ENCODE measurements at regions not wholly inside any gene's neighbourhood (a gene's known extent, or its start where the extent isn't known, plus 50 kb on each side); places are given as distances from the start of the nearest gene placed in this dataset.

- Histone ChIP-seq H3K9me3 (ENCODE audit: control insufficient read depth, insufficient read depth, low read depth, low read length) (no peaks in the 10 kb centered on the region; the same call in 1 of the 2 replicates), H3K4me3 (ENCODE audit: low read depth, low read length) (no peak overlapping the region), H3K27ac (ENCODE audit: extremely low read depth, low read depth, low read length) (no peak overlapping the region), H3K4me1 (ENCODE audit: control insufficient read depth, insufficient read depth, low read length) (no peaks in the 10 kb centered on the region), H3K36me3 (ENCODE audit: control insufficient read depth in 2 of 2, insufficient read depth in 1 of 2, low read length in 2 of 2) (no peaks in the 10 kb centered on the region)
- POLR2A ChIA-PET: no interaction called here
- CTCF ChIA-PET: no interaction called here
- TF ChIP-seq ZNF302 (tag by site-specific recombination; IDR thresholded peaks at IDR 0.05; ENCODE audit: low read depth) (no peak), ZEB2 (tag by site-specific recombination; IDR thresholded peaks at IDR 0.05) (no peak), HOXC10 (CRISPR knock-in tag; IDR thresholded peaks at IDR 0.05) (no peak), ZNF580 (tag by site-specific recombination; IDR thresholded peaks at IDR 0.05) (no peak), ZNF169 (tag by site-specific recombination; IDR thresholded peaks at IDR 0.05) (no peak), ZFP41 (tag by site-specific recombination; IDR thresholded peaks at IDR 0.05; ENCODE audit: borderline replicate concordance) (no peak), ZNF394 (tag by site-specific recombination; IDR thresholded peaks at IDR 0.05; ENCODE audit: borderline replicate concordance) (no peak), KLF17 (tag by site-specific recombination; IDR thresholded peaks at IDR 0.05) (no peak), EGR2 (tag by site-specific recombination; IDR thresholded peaks at IDR 0.05; ENCODE audit: low read depth) (no peak), ZNF624 (tag by site-specific recombination; IDR thresholded peaks at IDR 0.05) (no peak), ZNF530 (tag by site-specific recombination; IDR thresholded peaks at IDR 0.05; ENCODE audit: low read depth) (no peak), ZNF664 (tag by site-specific recombination; IDR thresholded peaks at IDR 0.05) (no peak), ZNF560 (tag by site-specific recombination; IDR thresholded peaks at IDR 0.05; ENCODE audit: borderline replicate concordance) (no peak), ZNF133 (tag by site-specific recombination; IDR thresholded peaks at IDR 0.05) (no peak), ZNF19 (tag by site-specific recombination; IDR thresholded peaks at IDR 0.05; ENCODE audit: low read depth) (no peak), SALL2 (tag by site-specific recombination; IDR thresholded peaks at IDR 0.05; ENCODE audit: borderline replicate concordance) (no peak), REST (tag by site-specific recombination; IDR thresholded peaks at IDR 0.05) (no peak), WT1 (tag by site-specific recombination; IDR thresholded peaks at IDR 0.05) (no peak)
These were observed 121.8 kb downstream of the TDRD15 start for GRCh38 chr2:21245565-21245964.

- Histone ChIP-seq H3K9me3 (ENCODE audit: control insufficient read depth, insufficient read depth, low read depth, low read length) (no peaks in the 10 kb centered on the region), H3K36me3 (ENCODE audit: control insufficient read depth in 2 of 2, insufficient read depth in 1 of 2, low read length in 2 of 2) (no peaks in the 10 kb centered on the region), H3K4me3 (ENCODE audit: low read depth, low read length) (no peak overlapping the region), H3K27ac (ENCODE audit: extremely low read depth, low read depth, low read length) (no peak overlapping the region), H3K4me1 (ENCODE audit: control insufficient read depth, insufficient read depth, low read length) (no peaks in the 10 kb centered on the region)
- CTCF ChIA-PET: interaction anchor here (1.5 kb wide), 1 partner anchor 68 kb away, joined by 4 read pairs; no protein-coding TSS in a partner anchor
- POLR2A ChIA-PET: no interaction called here
- no peak for TF ChIP-seq RBAK (tag by site-specific recombination; IDR thresholded peaks at IDR 0.05)
- TF ChIP-seq ZNF658 (tag by site-specific recombination; IDR thresholded peaks at IDR 0.05): no peak
- no peak for TF ChIP-seq ZNF596 (tag by site-specific recombination; IDR thresholded peaks at IDR 0.05)
- no peak for TF ChIP-seq ZNF529 (tag by site-specific recombination; IDR thresholded peaks at IDR 0.05; ENCODE audit: insufficient replicate concordance)
- no peak for TF ChIP-seq TRIM28 (IDR thresholded peaks at IDR 0.05; ENCODE audit: borderline replicate concordance, low read length)
- TF ChIP-seq KLF8 (tag by site-specific recombination; IDR thresholded peaks at IDR 0.05): no peak
- TF ChIP-seq ZFP37 (tag by site-specific recombination; IDR thresholded peaks at IDR 0.05): no peak
These were observed 125.6 kb downstream of the TDRD15 start for GRCh38 chr2:21249367-21249766.

Data from HEK293 (cell line).